ENCODE measurements at regions not wholly inside any gene's neighbourhood (a gene's known extent, or its start where the extent isn't known, plus 50 kb on each side); places are given as distances from the start of the nearest gene placed in this dataset.

DNA sequence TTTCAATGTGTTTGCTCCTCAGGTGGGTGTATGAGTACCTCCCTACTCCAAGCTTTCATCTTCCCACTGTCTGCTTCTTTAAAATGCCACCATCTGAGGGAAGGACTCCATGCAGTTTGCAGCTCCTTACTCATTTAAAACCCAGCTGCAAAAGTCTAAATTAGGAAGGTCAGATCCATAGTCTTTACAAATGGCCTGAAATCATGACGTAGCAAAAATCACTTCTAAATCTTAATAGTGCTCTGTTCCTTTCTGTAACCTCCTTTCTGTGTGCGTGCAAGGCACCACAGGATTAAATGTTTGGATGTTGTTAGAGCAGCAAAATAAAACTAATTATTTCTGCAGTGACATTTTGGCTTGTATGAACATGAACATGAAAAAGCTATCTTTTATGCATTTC lies 366.9 kb upstream of the IGFBP3 start:
- Histone ChIP-seq H4K20me1 (ENCODE audit: insufficient read depth, low read length) (no peaks in the 10 kb centered on the region), H2BK20ac (ENCODE audit: low read depth, low read length) (no peak overlapping the region), H4K8ac (ENCODE audit: low read depth in 2 of 2, low read length in 2 of 2) (0 out of 4 replicates have a peak overlapping the region, but pooled peaks of 1 of the 2 experiments have one; percentile 12), H3K4ac (ENCODE audit: low read depth, low read length) (no peak overlapping the region), H3K4me1 (ENCODE audit: control insufficient read depth, insufficient read depth, low read length) (peaks cover 18% of the 10 kb centered on the region), H3K56ac (ENCODE audit: extremely low read depth, insufficient read depth, low read length) (no peak overlapping the region), H4K91ac (ENCODE audit: insufficient read depth, low read depth, low read length) (0 out of 2 replicates have a peak overlapping the region, but pooled peaks have one; percentile 3), H3K36me3 (ENCODE audit: control insufficient read depth, insufficient read depth, low read length) (no peaks in the 10 kb centered on the region), H2BK15ac (ENCODE audit: low read depth, low read length) (no peak overlapping the region), H3K14ac (replicated peaks; ENCODE audit: low read depth, low read length) (no peak overlapping the region), H3K4me2 (ENCODE audit: low read depth, low read length) (no peak overlapping the region), H3K79me1 (ENCODE audit: low read depth in 1 of 2, low read length in 2 of 2) (no peaks in the 10 kb centered on the region), H2BK120ac (ENCODE audit: low read depth, low read length) (no peak overlapping the region), H4K5ac (ENCODE audit: low read depth, low read length) (no peak overlapping the region), H2AK9ac (replicated peaks; ENCODE audit: low read depth, low read length, poor library complexity) (no peak overlapping the region), H3K4me3 (ENCODE audit: insufficient read depth, low read depth, low read length) (no peak overlapping the region), H3K27ac (ENCODE audit: insufficient read depth, low read length) (no peak overlapping the region), H3K9me3 (ENCODE audit: control insufficient read depth, insufficient read depth, low read length) (no peaks in the 10 kb centered on the region), H2BK5ac (ENCODE audit: low read depth, low read length, poor library complexity, severe bottlenecking) (no peak overlapping the region), H3K27me3 (ENCODE audit: control insufficient read depth, insufficient read depth, low read length) (no peaks in the 10 kb centered on the region), H3K18ac (ENCODE audit: low read depth, low read length) (no peak overlapping the region), H3K23ac (ENCODE audit: low read depth, low read length) (no peak overlapping the region), H2AK5ac (ENCODE audit: low read depth, low read length) (no peak overlapping the region), H3K9me1 (ENCODE audit: insufficient read depth, low read length) (peaks cover 10% of the 10 kb centered on the region), H3K9ac (ENCODE audit: low read depth, low read length) (no peak overlapping the region), H2AFZ (replicated peaks; ENCODE audit: low read length, poor library complexity) (no peak overlapping the region)
- no peak for ATAC-seq (ENCODE audit: low read depth)
- no TSS peak for BruUV-seq (replicated peaks)
- in situ Hi-C loops (cut with MboI; ENCODE audit: low sequenced_read_pairs) (no loop called here), dilution Hi-C loops (cut with HindIII; ENCODE audit: low sequenced_read_pairs, unreplicated experiment) (no loop called here), intact Hi-C loops (cut with micrococcal nuclease) (no loop called here)
- POLR2A ChIA-PET (ENCODE audit: unreplicated experiment) = no interaction called here
- TF ChIP-seq POLR2A (IDR thresholded peaks at IDR 0.05; ENCODE audit: low read depth, low read length) (no peak), NFE2L2 (IDR thresholded peaks at IDR 0.05; ENCODE audit: low read depth, low read length) (0 out of 2 replicates have a peak, but pooled peaks have one; percentile 25)
- WGBS, 2 experiments (ENCODE audit: extremely low coverage in 2 of 2, insufficient read length in 1 of 2) = no CpG with 5 or more reads among the region's 2 CpGs
- CTCF ChIA-PET = interaction anchor here (1.3 kb wide), 1 partner anchor 365 kb away, joined by 7 read pairs; no protein-coding TSS in a partner anchor
- DNase-seq = no peak

Data from IMR-90 (cell line).